ENCODE measurements at regions not wholly inside any gene's neighbourhood (a gene's known extent, or its start where the extent isn't known, plus 50 kb on each side); places are given as distances from the start of the nearest gene placed in this dataset.

DNA sequence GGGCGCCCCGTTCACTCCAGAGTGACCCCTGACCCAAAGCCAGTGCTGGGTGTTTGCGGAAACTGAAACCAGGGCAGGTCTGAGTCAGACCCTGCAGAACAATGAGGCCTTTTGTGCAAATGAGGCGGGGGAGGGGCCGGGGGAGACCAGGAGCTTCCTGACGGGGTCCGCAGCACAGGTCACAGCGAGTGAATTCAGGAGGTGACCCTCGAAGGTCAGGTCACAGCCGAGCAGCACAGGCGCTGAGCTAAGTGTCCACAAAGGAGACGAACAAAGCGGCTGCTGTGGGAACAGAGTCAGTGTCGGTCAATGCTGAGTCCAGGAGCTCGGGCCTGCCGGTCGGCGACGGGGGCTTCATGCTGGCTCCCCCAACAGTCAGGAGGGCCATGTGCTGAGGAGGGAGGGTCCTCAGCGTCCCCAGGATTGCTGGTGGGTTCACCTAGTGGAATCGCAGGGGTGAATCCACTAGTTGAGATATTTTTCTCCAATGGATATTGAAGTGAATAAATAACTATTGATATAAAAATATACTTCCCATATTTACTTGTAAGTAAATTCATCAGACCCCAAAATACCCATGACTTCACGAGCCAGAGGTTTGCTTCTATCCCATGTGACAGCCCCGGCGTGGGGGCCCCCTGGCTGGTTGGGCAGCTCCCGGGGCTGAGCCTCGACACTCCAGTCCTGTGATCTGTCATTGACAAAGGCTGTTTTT lies 188.4 kb upstream of the SULF2 start (continued):
- no peak for TF ChIP-seq SUZ12 (IDR thresholded peaks at IDR 0.05; ENCODE audit: low read depth, low read length)
- TF ChIP-seq, protein P1, sequence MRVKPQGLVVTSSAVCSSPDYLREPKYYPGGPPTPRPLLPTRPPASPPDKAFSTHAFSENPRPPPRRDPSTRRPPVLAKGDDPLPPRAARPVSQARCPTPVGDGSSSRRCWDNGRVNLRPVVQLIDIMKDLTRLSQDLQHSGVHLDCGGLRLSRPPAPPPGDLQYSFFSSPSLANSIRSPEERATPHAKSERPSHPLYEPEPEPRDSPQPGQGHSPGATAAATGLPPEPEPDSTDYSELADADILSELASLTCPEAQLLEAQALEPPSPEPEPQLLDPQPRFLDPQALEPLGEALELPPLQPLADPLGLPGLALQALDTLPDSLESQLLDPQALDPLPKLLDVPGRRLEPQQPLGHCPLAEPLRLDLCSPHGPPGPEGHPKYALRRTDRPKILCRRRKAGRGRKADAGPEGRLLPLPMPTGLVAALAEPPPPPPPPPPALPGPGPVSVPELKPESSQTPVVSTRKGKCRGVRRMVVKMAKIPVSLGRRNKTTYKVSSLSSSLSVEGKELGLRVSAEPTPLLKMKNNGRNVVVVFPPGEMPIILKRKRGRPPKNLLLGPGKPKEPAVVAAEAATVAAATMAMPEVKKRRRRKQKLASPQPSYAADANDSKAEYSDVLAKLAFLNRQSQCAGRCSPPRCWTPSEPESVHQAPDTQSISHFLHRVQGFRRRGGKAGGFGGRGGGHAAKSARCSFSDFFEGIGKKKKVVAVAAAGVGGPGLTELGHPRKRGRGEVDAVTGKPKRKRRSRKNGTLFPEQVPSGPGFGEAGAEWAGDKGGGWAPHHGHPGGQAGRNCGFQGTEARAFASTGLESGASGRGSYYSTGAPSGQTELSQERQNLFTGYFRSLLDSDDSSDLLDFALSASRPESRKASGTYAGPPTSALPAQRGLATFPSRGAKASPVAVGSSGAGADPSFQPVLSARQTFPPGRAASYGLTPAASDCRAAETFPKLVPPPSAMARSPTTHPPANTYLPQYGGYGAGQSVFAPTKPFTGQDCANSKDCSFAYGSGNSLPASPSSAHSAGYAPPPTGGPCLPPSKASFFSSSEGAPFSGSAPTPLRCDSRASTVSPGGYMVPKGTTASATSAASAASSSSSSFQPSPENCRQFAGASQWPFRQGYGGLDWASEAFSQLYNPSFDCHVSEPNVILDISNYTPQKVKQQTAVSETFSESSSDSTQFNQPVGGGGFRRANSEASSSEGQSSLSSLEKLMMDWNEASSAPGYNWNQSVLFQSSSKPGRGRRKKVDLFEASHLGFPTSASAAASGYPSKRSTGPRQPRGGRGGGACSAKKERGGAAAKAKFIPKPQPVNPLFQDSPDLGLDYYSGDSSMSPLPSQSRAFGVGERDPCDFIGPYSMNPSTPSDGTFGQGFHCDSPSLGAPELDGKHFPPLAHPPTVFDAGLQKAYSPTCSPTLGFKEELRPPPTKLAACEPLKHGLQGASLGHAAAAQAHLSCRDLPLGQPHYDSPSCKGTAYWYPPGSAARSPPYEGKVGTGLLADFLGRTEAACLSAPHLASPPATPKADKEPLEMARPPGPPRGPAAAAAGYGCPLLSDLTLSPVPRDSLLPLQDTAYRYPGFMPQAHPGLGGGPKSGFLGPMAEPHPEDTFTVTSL (CRISPR knock-in tag; IDR thresholded peaks at IDR 0.05; ENCODE audit: borderline replicate concordance) = peak; percentile 82; the same call in 1 of the 2 replicates
- peak; percentile 93 for TF ChIP-seq FOSL2 (CRISPR knock-in tag; IDR thresholded peaks at IDR 0.05)
- no peak for TF ChIP-seq PTBP1 (IDR thresholded peaks at IDR 0.05; ENCODE audit: low read depth, low read length, poor library complexity, severe bottlenecking)
- no peak for TF ChIP-seq GABPA (IDR thresholded peaks at IDR 0.05; ENCODE audit: low read depth, low read length)
- TF ChIP-seq GABPA (CRISPR knock-in tag; IDR thresholded peaks at IDR 0.05; ENCODE audit: low read depth) = peak; percentile 67
- peak; percentile 85 for TF ChIP-seq ZNF772 (CRISPR knock-in tag; IDR thresholded peaks at IDR 0.05)
- TF ChIP-seq MEF2D (CRISPR knock-in tag; IDR thresholded peaks at IDR 0.05) = peak; percentile 90
- TF ChIP-seq, protein P2, sequence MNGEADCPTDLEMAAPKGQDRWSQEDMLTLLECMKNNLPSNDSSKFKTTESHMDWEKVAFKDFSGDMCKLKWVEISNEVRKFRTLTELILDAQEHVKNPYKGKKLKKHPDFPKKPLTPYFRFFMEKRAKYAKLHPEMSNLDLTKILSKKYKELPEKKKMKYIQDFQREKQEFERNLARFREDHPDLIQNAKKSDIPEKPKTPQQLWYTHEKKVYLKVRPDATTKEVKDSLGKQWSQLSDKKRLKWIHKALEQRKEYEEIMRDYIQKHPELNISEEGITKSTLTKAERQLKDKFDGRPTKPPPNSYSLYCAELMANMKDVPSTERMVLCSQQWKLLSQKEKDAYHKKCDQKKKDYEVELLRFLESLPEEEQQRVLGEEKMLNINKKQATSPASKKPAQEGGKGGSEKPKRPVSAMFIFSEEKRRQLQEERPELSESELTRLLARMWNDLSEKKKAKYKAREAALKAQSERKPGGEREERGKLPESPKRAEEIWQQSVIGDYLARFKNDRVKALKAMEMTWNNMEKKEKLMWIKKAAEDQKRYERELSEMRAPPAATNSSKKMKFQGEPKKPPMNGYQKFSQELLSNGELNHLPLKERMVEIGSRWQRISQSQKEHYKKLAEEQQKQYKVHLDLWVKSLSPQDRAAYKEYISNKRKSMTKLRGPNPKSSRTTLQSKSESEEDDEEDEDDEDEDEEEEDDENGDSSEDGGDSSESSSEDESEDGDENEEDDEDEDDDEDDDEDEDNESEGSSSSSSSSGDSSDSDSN (CRISPR knock-in tag; IDR thresholded peaks at IDR 0.05) = peak; percentile 72
- TF ChIP-seq, protein P3, sequence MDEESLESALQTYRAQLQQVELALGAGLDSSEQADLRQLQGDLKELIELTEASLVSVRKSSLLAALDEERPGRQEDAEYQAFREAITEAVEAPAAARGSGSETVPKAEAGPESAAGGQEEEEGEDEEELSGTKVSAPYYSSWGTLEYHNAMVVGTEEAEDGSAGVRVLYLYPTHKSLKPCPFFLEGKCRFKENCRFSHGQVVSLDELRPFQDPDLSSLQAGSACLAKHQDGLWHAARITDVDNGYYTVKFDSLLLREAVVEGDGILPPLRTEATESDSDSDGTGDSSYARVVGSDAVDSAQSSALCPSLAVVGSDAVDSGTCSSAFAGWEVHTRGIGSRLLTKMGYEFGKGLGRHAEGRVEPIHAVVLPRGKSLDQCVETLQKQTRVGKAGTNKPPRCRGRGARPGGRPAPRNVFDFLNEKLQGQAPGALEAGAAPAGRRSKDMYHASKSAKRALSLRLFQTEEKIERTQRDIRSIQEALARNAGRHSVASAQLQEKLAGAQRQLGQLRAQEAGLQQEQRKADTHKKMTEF (CRISPR knock-in tag; IDR thresholded peaks at IDR 0.05) = peak; percentile 98
- no peak for TF ChIP-seq ZNF10 (CRISPR knock-in tag; IDR thresholded peaks at IDR 0.05; ENCODE audit: borderline replicate concordance, low read depth)
- no peak for TF ChIP-seq NFE2L2 (IDR thresholded peaks at IDR 0.05; ENCODE audit: low read length)
- no peak for TF ChIP-seq ZNF737 (CRISPR knock-in tag; IDR thresholded peaks at IDR 0.05; ENCODE audit: borderline replicate concordance)
- TF ChIP-seq, protein P4, sequence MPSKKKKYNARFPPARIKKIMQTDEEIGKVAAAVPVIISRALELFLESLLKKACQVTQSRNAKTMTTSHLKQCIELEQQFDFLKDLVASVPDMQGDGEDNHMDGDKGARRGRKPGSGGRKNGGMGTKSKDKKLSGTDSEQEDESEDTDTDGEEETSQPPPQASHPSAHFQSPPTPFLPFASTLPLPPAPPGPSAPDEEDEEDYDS (CRISPR knock-in tag; IDR thresholded peaks at IDR 0.05) = peak; percentile 27
- TF ChIP-seq, protein P5, sequence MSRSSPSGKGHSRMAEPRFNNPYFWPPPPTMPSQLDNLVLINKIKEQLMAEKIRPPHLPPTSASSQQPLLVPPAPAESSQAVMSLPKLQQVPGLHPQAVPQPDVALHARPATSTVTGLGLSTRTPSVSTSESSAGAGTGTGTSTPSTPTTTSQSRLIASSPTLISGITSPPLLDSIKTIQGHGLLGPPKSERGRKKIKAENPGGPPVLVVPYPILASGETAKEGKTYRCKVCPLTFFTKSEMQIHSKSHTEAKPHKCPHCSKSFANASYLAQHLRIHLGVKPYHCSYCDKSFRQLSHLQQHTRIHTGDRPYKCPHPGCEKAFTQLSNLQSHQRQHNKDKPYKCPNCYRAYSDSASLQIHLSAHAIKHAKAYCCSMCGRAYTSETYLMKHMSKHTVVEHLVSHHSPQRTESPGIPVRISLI (CRISPR knock-in tag; IDR thresholded peaks at IDR 0.05; ENCODE audit: borderline replicate concordance) = peak; percentile 40; the same call in 1 of the 2 replicates
- no peak for TF ChIP-seq DNMT1 (CRISPR knock-in tag; IDR thresholded peaks at IDR 0.05)
- TF ChIP-seq ZNF33A (CRISPR knock-in tag; IDR thresholded peaks at IDR 0.05; ENCODE audit: borderline replicate concordance) = no peak
- no peak for TF ChIP-seq NONO (IDR thresholded peaks at IDR 0.05)
- peak; percentile 72; the same call in 1 of the 2 replicates for TF ChIP-seq NONO (CRISPR knock-in tag; conservative IDR thresholded peaks at IDR 0.05)
